ENCODE measurements at regions not wholly inside any gene's neighbourhood (a gene's known extent, or its start where the extent isn't known, plus 50 kb on each side); places are given as distances from the start of the nearest gene placed in this dataset.

DNA sequence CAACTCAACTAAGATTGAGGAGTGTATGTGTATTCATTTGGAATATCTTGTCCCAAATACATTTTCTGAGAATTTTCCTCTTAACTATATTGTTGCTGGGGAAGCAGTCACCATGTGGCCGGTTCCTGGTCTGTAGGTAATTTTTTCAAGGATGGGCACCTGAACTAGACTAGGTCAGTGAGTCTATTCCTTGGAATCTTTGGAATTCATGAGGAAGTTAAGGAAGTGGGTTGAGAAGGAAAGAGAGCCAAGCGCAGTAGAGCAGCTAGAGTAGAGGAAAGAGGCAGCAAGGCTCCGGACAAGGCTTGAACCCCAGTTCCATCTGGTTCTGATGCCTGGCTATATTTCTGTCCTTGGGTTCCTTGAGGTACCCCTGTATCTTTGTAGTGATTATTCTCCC lies 183.7 kb downstream of the DACT1 start:
- H3K9me2 ChIP-seq (replicated peaks; ENCODE audit: control insufficient read depth, low read length): no peaks in the 10 kb centered on the region
- no peaks in the 10 kb centered on the region for H3K36me3 ChIP-seq (ENCODE audit: control insufficient read depth, low read length)
- no peaks in the 10 kb centered on the region for H3K27me3 ChIP-seq (ENCODE audit: control insufficient read depth, low read length)
- no peaks in the 10 kb centered on the region for H4K20me1 ChIP-seq (ENCODE audit: control insufficient read depth, insufficient read depth, low read depth, low read length)
- TF ChIP-seq, protein P1, sequence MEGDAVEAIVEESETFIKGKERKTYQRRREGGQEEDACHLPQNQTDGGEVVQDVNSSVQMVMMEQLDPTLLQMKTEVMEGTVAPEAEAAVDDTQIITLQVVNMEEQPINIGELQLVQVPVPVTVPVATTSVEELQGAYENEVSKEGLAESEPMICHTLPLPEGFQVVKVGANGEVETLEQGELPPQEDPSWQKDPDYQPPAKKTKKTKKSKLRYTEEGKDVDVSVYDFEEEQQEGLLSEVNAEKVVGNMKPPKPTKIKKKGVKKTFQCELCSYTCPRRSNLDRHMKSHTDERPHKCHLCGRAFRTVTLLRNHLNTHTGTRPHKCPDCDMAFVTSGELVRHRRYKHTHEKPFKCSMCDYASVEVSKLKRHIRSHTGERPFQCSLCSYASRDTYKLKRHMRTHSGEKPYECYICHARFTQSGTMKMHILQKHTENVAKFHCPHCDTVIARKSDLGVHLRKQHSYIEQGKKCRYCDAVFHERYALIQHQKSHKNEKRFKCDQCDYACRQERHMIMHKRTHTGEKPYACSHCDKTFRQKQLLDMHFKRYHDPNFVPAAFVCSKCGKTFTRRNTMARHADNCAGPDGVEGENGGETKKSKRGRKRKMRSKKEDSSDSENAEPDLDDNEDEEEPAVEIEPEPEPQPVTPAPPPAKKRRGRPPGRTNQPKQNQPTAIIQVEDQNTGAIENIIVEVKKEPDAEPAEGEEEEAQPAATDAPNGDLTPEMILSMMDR (IDR thresholded peaks at IDR 0.05; ENCODE audit: low read depth, low read length, poor library complexity, severe bottlenecking): no peak
- no peak for TF ChIP-seq EZH2phosphoT487 (IDR thresholded peaks at IDR 0.05; ENCODE audit: borderline replicate concordance, low read length)
- H3K4me3 ChIP-seq (ENCODE audit: low read length): no peak overlapping the region
- no peak overlapping the region for H3K4me2 ChIP-seq (ENCODE audit: low read length)
- H3F3A ChIP-seq (ENCODE audit: control insufficient read depth, insufficient read depth): no peaks in the 10 kb centered on the region
- no peak overlapping the region for H3K27ac ChIP-seq (ENCODE audit: low read depth, low read length)
- no peaks in the 10 kb centered on the region for H3K9me3 ChIP-seq (ENCODE audit: control insufficient read depth, insufficient read depth, low read length)
- no peaks in the 10 kb centered on the region for H3K4me1 ChIP-seq (ENCODE audit: control insufficient read depth, low read length)
- H3K79me2 ChIP-seq (ENCODE audit: control insufficient read depth, low read length): no peaks in the 10 kb centered on the region

DNA sequence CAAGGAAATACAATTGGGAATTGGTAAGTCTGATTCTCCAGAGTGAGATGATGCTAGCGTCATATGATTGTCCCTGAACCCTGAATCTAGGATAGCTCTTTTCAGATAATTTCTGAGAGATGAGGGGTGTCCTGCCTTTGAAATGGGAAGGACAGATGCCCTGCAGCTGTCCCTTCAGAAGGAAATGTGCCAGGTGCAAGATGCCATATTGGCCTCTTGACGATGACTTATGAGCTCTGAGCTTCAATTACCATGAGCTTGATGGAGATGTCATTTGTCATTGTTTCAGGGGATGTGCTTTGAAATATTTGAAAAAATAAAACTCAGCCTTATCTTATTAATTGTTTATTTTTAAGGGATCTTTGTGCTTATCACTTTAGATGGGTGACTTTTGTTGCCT lies 185.1 kb downstream of the DACT1 start:
- Histone ChIP-seq H3K27ac (ENCODE audit: low read depth, low read length) (no peak overlapping the region), H3K4me3 (ENCODE audit: low read length) (no peak overlapping the region), H3K4me1 (ENCODE audit: control insufficient read depth, low read length) (no peaks in the 10 kb centered on the region), H3K9me3 (ENCODE audit: control insufficient read depth, insufficient read depth, low read length) (no peaks in the 10 kb centered on the region; the same call in 1 of the 2 replicates), H4K20me1 (ENCODE audit: control insufficient read depth, insufficient read depth, low read depth, low read length) (no peaks in the 10 kb centered on the region), H3K9me2 (replicated peaks; ENCODE audit: control insufficient read depth, low read length) (no peaks in the 10 kb centered on the region), H3K4me2 (ENCODE audit: low read length) (no peak overlapping the region), H3K79me2 (ENCODE audit: control insufficient read depth, low read length) (no peaks in the 10 kb centered on the region), H3F3A (ENCODE audit: control insufficient read depth, insufficient read depth) (no peaks in the 10 kb centered on the region), H3K27me3 (ENCODE audit: control insufficient read depth, low read length) (no peaks in the 10 kb centered on the region), H3K36me3 (ENCODE audit: control insufficient read depth, low read length) (no peaks in the 10 kb centered on the region)
- no peak for TF ChIP-seq EZH2phosphoT487 (IDR thresholded peaks at IDR 0.05; ENCODE audit: borderline replicate concordance, low read length)
- TF ChIP-seq, protein P1 (IDR thresholded peaks at IDR 0.05; ENCODE audit: low read depth, low read length, poor library complexity, severe bottlenecking): no peak

DNA sequence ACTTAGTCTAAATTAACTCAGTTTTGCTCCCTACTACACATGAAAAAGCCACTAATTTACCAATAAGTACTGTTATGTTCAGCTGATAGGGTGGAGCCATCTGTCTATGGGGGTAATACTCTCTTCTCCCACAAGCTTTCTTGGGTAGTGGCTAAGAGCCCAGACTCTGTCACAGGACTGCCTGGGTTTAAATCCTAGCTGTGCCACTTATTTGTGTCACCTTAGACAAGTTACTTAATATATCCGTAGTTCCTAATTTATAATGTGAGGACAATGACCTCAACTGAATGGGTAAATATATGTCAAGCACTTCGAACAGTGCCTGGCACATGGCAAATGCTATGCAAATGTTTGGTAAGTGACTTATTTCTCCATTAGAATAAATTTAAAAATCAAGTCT lies 185.6 kb downstream of the DACT1 start:
- H3F3A ChIP-seq (ENCODE audit: control insufficient read depth, insufficient read depth): no peaks in the 10 kb centered on the region
- TF ChIP-seq, protein P1 (IDR thresholded peaks at IDR 0.05; ENCODE audit: low read depth, low read length, poor library complexity, severe bottlenecking): no peak
- TF ChIP-seq EZH2phosphoT487 (IDR thresholded peaks at IDR 0.05; ENCODE audit: borderline replicate concordance, low read length): no peak
- H3K9me3 ChIP-seq (ENCODE audit: control insufficient read depth, insufficient read depth, low read length): no peaks in the 10 kb centered on the region; the same call in 1 of the 2 replicates
- H3K4me2 ChIP-seq (ENCODE audit: low read length): no peak overlapping the region
- H3K4me3 ChIP-seq (ENCODE audit: low read length): no peak overlapping the region
- no peaks in the 10 kb centered on the region for H3K9me2 ChIP-seq (replicated peaks; ENCODE audit: control insufficient read depth, low read length)
- no peaks in the 10 kb centered on the region for H3K27me3 ChIP-seq (ENCODE audit: control insufficient read depth, low read length)
- no peaks in the 10 kb centered on the region for H3K36me3 ChIP-seq (ENCODE audit: control insufficient read depth, low read length)
- H3K79me2 ChIP-seq (ENCODE audit: control insufficient read depth, low read length): no peaks in the 10 kb centered on the region
- no peaks in the 10 kb centered on the region for H4K20me1 ChIP-seq (ENCODE audit: control insufficient read depth, insufficient read depth, low read depth, low read length)
- no peaks in the 10 kb centered on the region for H3K4me1 ChIP-seq (ENCODE audit: control insufficient read depth, low read length)
- H3K27ac ChIP-seq (ENCODE audit: low read depth, low read length): no peak overlapping the region

DNA sequence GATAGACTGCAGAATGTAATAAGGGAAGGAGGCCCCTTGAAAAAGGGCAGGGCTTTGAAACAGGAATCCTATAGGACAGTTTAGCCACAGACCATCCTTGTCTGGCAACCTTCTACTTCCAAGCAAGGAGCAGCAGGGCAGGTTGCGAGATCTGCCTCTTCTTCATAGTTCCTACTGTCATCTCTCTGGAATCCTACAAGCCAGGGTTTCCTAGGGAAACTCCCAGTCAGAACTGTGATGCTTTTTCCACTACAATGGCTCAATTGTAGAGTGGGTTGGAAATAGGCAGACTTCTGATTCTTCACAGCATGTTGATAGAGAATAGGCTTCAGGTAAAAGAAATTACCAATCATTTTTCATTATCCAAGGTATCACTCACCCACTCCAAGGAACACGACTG lies 186.3 kb downstream of the DACT1 start:
- Histone ChIP-seq H3K9me2 (replicated peaks; ENCODE audit: control insufficient read depth, low read length) (no peaks in the 10 kb centered on the region), H3K4me1 (ENCODE audit: control insufficient read depth, low read length) (no peaks in the 10 kb centered on the region), H3K4me3 (ENCODE audit: low read length) (no peak overlapping the region), H3K36me3 (ENCODE audit: control insufficient read depth, low read length) (no peaks in the 10 kb centered on the region), H3K27ac (ENCODE audit: low read depth, low read length) (no peak overlapping the region), H3K27me3 (ENCODE audit: control insufficient read depth, low read length) (no peaks in the 10 kb centered on the region), H3F3A (ENCODE audit: control insufficient read depth, insufficient read depth) (no peaks in the 10 kb centered on the region), H3K9me3 (ENCODE audit: control insufficient read depth, insufficient read depth, low read length) (no peaks in the 10 kb centered on the region; the same call in 1 of the 2 replicates), H4K20me1 (ENCODE audit: control insufficient read depth, insufficient read depth, low read depth, low read length) (no peaks in the 10 kb centered on the region), H3K4me2 (ENCODE audit: low read length) (no peak overlapping the region), H3K79me2 (ENCODE audit: control insufficient read depth, low read length) (no peaks in the 10 kb centered on the region)
- TF ChIP-seq, protein P1 (IDR thresholded peaks at IDR 0.05; ENCODE audit: low read depth, low read length, poor library complexity, severe bottlenecking): no peak
- no peak for TF ChIP-seq EZH2phosphoT487 (IDR thresholded peaks at IDR 0.05; ENCODE audit: borderline replicate concordance, low read length)

Measured in DOHH2 (cell line).